ENCODE measurements at regions not wholly inside any gene's neighbourhood (a gene's known extent, or its start where the extent isn't known, plus 50 kb on each side); places are given as distances from the start of the nearest gene placed in this dataset.

DNA sequence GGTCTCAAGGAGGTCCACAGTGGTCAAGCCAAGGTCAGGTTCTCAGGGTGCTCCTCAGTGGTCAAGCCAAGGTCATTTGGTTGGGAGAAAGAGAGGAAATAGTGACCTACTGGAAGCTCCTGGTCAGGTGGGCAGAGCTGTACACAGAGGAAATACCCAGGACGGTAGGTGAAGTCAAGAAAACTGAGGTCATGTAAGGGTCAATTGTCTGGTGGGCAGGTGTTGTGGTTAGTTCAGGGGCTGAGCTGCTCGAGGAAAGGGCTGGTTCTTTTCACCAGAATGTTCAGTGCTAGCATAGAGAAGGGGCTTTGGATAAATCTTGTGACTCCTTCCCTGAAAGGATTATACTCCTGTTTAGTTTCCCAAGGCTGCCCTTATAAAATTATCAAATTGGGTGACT lies 540.5 kb downstream of the VRK1 start:
- H3K9ac ChIP-seq (ENCODE audit: low read depth, low read length) = no peak overlapping the region
- no peak overlapping the region for H3K4me3 ChIP-seq (ENCODE audit: low read length)
- H3K36me3 ChIP-seq (ENCODE audit: insufficient read depth, low read length) = no peaks in the 10 kb centered on the region
- H3K9me3 ChIP-seq (replicated peaks; ENCODE audit: low read length) = peaks cover 18% of the 10 kb centered on the region
- no peaks in the 10 kb centered on the region for H3K4me1 ChIP-seq (ENCODE audit: control insufficient read depth, insufficient read depth, low read length)
- no peaks in the 10 kb centered on the region for H3K27me3 ChIP-seq (ENCODE audit: control insufficient read depth, insufficient read depth, low read length)
- no peak overlapping the region for H3K4me2 ChIP-seq (ENCODE audit: low read length)

GRCh38 chr14:97344666-97345065 lies 547.5 kb downstream of the VRK1 start:
- H3K36me3 ChIP-seq (ENCODE audit: insufficient read depth, low read length) = no peaks in the 10 kb centered on the region
- H3K9ac ChIP-seq (ENCODE audit: low read depth, low read length) = no peak overlapping the region
- peaks cover 16% of the 10 kb centered on the region for H3K9me3 ChIP-seq (replicated peaks; ENCODE audit: low read length)
- H3K4me1 ChIP-seq (ENCODE audit: control insufficient read depth, insufficient read depth, low read length) = no peaks in the 10 kb centered on the region
- H3K4me2 ChIP-seq (ENCODE audit: low read length) = no peak overlapping the region
- no peak overlapping the region for H3K4me3 ChIP-seq (ENCODE audit: low read length)
- no peaks in the 10 kb centered on the region for H3K27me3 ChIP-seq (ENCODE audit: control insufficient read depth, insufficient read depth, low read length)

GRCh38 chr14:97346675-97347074 lies 549.5 kb downstream of the VRK1 start:
- no peak overlapping the region for H3K9ac ChIP-seq (ENCODE audit: low read depth, low read length)
- H3K27me3 ChIP-seq (ENCODE audit: control insufficient read depth, insufficient read depth, low read length) = no peaks in the 10 kb centered on the region
- H3K36me3 ChIP-seq (ENCODE audit: insufficient read depth, low read length) = no peaks in the 10 kb centered on the region
- H3K4me3 ChIP-seq (ENCODE audit: low read length) = no peak overlapping the region
- peaks cover 10% of the 10 kb centered on the region for H3K9me3 ChIP-seq (replicated peaks; ENCODE audit: low read length)
- H3K4me2 ChIP-seq (ENCODE audit: low read length) = no peak overlapping the region
- no peaks in the 10 kb centered on the region for H3K4me1 ChIP-seq (ENCODE audit: control insufficient read depth, insufficient read depth, low read length)

GRCh38 chr14:97349463-97349862 lies 552.3 kb downstream of the VRK1 start:
- Histone ChIP-seq H3K4me3 (ENCODE audit: low read length) (no peak overlapping the region), H3K27me3 (ENCODE audit: control insufficient read depth, insufficient read depth, low read length) (no peaks in the 10 kb centered on the region), H3K4me1 (ENCODE audit: control insufficient read depth, insufficient read depth, low read length) (no peaks in the 10 kb centered on the region), H3K36me3 (ENCODE audit: insufficient read depth, low read length) (no peaks in the 10 kb centered on the region), H3K4me2 (ENCODE audit: low read length) (no peak overlapping the region), H3K9ac (ENCODE audit: low read depth, low read length) (no peak overlapping the region), H3K9me3 (replicated peaks; ENCODE audit: low read length) (peaks cover 10% of the 10 kb centered on the region)

- H3K27me3 ChIP-seq (ENCODE audit: control insufficient read depth, insufficient read depth, low read length) = no peaks in the 10 kb centered on the region
- peaks cover 10% of the 10 kb centered on the region for H3K9me3 ChIP-seq (replicated peaks; ENCODE audit: low read length)
- no peaks in the 10 kb centered on the region for H3K36me3 ChIP-seq (ENCODE audit: insufficient read depth, low read length)
- H3K4me3 ChIP-seq (ENCODE audit: low read length) = no peak overlapping the region
- no peak overlapping the region for H3K9ac ChIP-seq (ENCODE audit: low read depth, low read length)
- H3K4me2 ChIP-seq (ENCODE audit: low read length) = no peak overlapping the region
- H3K4me1 ChIP-seq (ENCODE audit: control insufficient read depth, insufficient read depth, low read length) = no peaks in the 10 kb centered on the region
Observed at GRCh38 chr14:97349946-97350345, 552.8 kb downstream of the VRK1 start.

- Histone ChIP-seq H3K4me2 (ENCODE audit: low read length) (no peak overlapping the region), H3K36me3 (ENCODE audit: insufficient read depth, low read length) (no peaks in the 10 kb centered on the region), H3K9ac (ENCODE audit: low read depth, low read length) (no peak overlapping the region), H3K27me3 (ENCODE audit: control insufficient read depth, insufficient read depth, low read length) (no peaks in the 10 kb centered on the region), H3K9me3 (replicated peaks; ENCODE audit: low read length) (peaks cover 10% of the 10 kb centered on the region), H3K4me1 (ENCODE audit: control insufficient read depth, insufficient read depth, low read length) (no peaks in the 10 kb centered on the region), H3K4me3 (ENCODE audit: low read length) (no peak overlapping the region)
Observed at GRCh38 chr14:97350415-97350814, 553.2 kb downstream of the VRK1 start.

DNA sequence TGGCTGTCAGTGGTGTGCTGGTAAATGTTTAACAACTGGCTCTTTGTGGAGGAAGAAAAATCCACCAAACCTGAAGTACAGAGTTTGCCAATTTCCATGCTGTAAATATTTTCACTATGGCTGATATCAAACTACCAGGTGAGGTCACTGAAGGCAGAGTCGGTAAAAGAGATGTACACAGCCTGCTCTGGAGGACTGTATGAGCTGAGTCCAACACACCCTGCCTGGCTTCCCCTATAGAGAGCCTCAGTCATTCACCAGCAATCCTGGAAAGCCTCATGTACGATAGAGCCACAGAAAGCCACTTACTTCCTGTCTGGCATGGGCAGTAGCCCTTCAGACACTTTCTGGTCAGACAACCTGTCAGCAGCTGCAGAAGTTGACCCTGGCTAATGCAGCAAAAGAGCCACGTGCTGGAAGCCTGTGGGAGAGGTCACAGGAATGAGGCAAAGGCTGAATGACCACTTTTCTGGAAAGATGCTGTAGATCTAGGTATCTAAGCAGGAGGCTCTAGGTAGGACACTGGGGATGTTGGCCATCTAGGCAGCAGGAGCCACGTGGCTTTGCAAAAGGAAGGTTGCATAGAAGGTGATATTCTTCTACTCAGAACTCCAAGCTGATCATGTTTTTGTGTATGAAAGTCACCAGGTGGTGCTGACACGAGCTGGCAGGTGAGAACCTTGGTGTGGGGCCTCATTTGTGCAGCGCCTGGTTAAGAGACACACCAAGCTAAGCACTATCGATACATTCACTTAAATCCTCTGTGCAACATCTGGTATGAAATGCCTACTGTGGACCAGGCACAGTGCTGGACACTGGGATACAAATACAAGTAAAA lies 553.9 kb downstream of the VRK1 start:
- H3K4me2 ChIP-seq (ENCODE audit: low read length) = no peak overlapping the region
- no peak overlapping the region for H3K9ac ChIP-seq (ENCODE audit: low read depth, low read length)
- H3K9me3 ChIP-seq (replicated peaks; ENCODE audit: low read length) = peaks cover 7% of the 10 kb centered on the region
- no peaks in the 10 kb centered on the region for H3K36me3 ChIP-seq (ENCODE audit: insufficient read depth, low read length)
- no peaks in the 10 kb centered on the region for H3K27me3 ChIP-seq (ENCODE audit: control insufficient read depth, insufficient read depth, low read length)
- H3K4me3 ChIP-seq (ENCODE audit: low read length) = no peak overlapping the region
- no peaks in the 10 kb centered on the region for H3K4me1 ChIP-seq (ENCODE audit: control insufficient read depth, insufficient read depth, low read length)

DNA sequence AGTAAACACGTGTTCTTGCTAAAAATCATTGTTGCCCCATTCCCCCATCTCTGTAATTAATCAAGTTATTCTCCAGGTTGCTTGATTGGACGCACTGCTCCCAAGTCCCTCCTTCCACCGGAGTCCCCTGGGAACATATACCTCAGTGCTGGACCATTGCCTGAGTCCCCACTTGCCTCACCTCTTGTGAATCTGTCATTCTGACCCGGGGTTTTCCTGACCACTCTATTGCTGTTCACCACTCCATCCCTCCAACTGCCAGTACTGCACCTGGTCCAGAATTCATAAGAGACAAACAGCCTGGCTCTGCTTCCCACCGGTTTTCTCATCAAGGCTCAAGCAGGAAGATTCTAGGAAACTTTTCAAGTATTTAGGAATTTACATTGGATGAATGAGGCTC lies 555.9 kb downstream of the VRK1 start:
- peaks cover 4% of the 10 kb centered on the region for H3K9me3 ChIP-seq (replicated peaks; ENCODE audit: low read length)
- no peaks in the 10 kb centered on the region for H3K36me3 ChIP-seq (ENCODE audit: insufficient read depth, low read length)
- H3K27me3 ChIP-seq (ENCODE audit: control insufficient read depth, insufficient read depth, low read length) = no peaks in the 10 kb centered on the region
- no peaks in the 10 kb centered on the region for H3K4me1 ChIP-seq (ENCODE audit: control insufficient read depth, insufficient read depth, low read length)
- H3K4me2 ChIP-seq (ENCODE audit: low read length) = no peak overlapping the region
- H3K4me3 ChIP-seq (ENCODE audit: low read length) = no peak overlapping the region
- no peak overlapping the region for H3K9ac ChIP-seq (ENCODE audit: low read depth, low read length)

DNA sequence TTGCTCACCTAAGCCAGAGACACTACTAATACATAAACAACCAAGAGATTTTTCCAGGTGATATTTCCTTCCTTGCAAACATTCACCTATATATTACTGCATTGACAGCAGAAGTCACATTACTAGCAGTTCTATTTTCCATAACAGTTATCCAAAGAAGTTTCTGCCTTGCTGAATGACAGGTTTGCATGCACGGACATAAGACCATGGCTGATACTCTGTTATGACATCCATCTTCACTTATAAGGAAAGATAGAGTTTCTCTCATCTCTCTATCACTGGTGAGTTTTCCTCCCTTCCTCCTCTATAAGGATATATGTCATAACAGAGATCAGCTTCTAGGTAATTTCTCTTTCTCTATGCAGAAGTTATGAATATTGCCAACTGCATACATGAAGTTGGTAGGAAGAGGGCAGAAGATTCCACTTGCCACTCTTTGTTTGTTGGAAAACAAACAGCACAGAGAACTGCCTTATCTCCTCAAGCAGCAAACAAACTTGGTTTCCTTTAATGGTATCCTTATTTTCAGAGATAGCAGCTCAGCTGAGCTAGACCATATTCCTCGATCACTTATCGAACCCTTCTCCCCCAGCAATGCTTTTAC lies 557.0 kb downstream of the VRK1 start:
- Histone ChIP-seq H3K27me3 (ENCODE audit: control insufficient read depth, insufficient read depth, low read length) (no peaks in the 10 kb centered on the region), H3K4me2 (ENCODE audit: low read length) (no peak overlapping the region), H3K4me3 (ENCODE audit: low read length) (no peak overlapping the region), H3K9me3 (replicated peaks; ENCODE audit: low read length) (peaks cover 4% of the 10 kb centered on the region), H3K36me3 (ENCODE audit: insufficient read depth, low read length) (no peaks in the 10 kb centered on the region), H3K9ac (ENCODE audit: low read depth, low read length) (no peak overlapping the region), H3K4me1 (ENCODE audit: control insufficient read depth, insufficient read depth, low read length) (no peaks in the 10 kb centered on the region)

GRCh38 chr14:97359341-97359740 lies 562.2 kb downstream of the VRK1 start:
- Histone ChIP-seq H3K9ac (ENCODE audit: low read depth, low read length) (no peak overlapping the region), H3K4me2 (ENCODE audit: low read length) (no peak overlapping the region), H3K36me3 (ENCODE audit: insufficient read depth, low read length) (no peaks in the 10 kb centered on the region), H3K9me3 (replicated peaks; ENCODE audit: low read length) (peaks cover 4% of the 10 kb centered on the region), H3K27me3 (ENCODE audit: control insufficient read depth, insufficient read depth, low read length) (no peaks in the 10 kb centered on the region), H3K4me3 (ENCODE audit: low read length) (no peak overlapping the region), H3K4me1 (ENCODE audit: control insufficient read depth, insufficient read depth, low read length) (no peaks in the 10 kb centered on the region)

GRCh38 chr14:97361181-97361580 lies 564.0 kb downstream of the VRK1 start:
- H3K9ac ChIP-seq (ENCODE audit: low read depth, low read length) = no peak overlapping the region
- no peak overlapping the region for H3K4me2 ChIP-seq (ENCODE audit: low read length)
- H3K4me1 ChIP-seq (ENCODE audit: control insufficient read depth, insufficient read depth, low read length) = no peaks in the 10 kb centered on the region
- H3K27me3 ChIP-seq (ENCODE audit: control insufficient read depth, insufficient read depth, low read length) = no peaks in the 10 kb centered on the region
- H3K4me3 ChIP-seq (ENCODE audit: low read length) = no peak overlapping the region
- H3K36me3 ChIP-seq (ENCODE audit: insufficient read depth, low read length) = no peaks in the 10 kb centered on the region
- peaks cover 4% of the 10 kb centered on the region for H3K9me3 ChIP-seq (replicated peaks; ENCODE audit: low read length)

- H3K4me2 ChIP-seq (ENCODE audit: low read length) = no peak overlapping the region
- H3K36me3 ChIP-seq (ENCODE audit: insufficient read depth, low read length) = no peaks in the 10 kb centered on the region
Observed at GRCh38 chr14:97361958-97362357, 564.8 kb downstream of the VRK1 start.

More at GRCh38 chr14:97361958-97362357, 564.8 kb downstream of the VRK1 start:
- no peak overlapping the region for H3K4me3 ChIP-seq (ENCODE audit: low read length)
- H3K9me3 ChIP-seq (replicated peaks; ENCODE audit: low read length) = peaks cover 4% of the 10 kb centered on the region
- no peaks in the 10 kb centered on the region for H3K27me3 ChIP-seq (ENCODE audit: control insufficient read depth, insufficient read depth, low read length)
- H3K9ac ChIP-seq (ENCODE audit: low read depth, low read length) = no peak overlapping the region
- no peaks in the 10 kb centered on the region for H3K4me1 ChIP-seq (ENCODE audit: control insufficient read depth, insufficient read depth, low read length)

Measured in skeletal muscle satellite cell (primary cell).